Fibroblast of lung (primary cell): ENCODE measurements at regions not wholly inside any gene's neighbourhood (a gene's known extent, or its start where the extent isn't known, plus 50 kb on each side); places are given as distances from the start of the nearest gene placed in this dataset.

Source experiments
- CTCF ChIP-seq, 2 donors: IDR thresholded peaks in 1 of 2; conservative IDR thresholded peaks in 1 of 2; 1 replicate in 1 of 2; 2 replicates in 1 of 2; pipeline ENCODE4 v1.5.1; 2011 to 2012; ENCODE audit warnings: low read length in 2 of 2, control low read depth in 1 of 2, inconsistent platforms in 1 of 2, low read depth in 1 of 2, mild to moderate bottlenecking in 1 of 2
- EZH2 ChIP-seq: IDR thresholded peaks from 2 replicates; pipeline ENCODE4 v1.5.1; 2012; ENCODE audit warnings: low read length, control low read depth, mild to moderate bottlenecking; ENCODE audit errors: missing control alignments

GRCh38 chr1:90864681-90865080 is 147.6 kb upstream of the BARHL2 start:
- no peak for TF ChIP-seq CTCF (conservative IDR thresholded peaks at IDR 0.05 in 1 of 2, IDR thresholded peaks at IDR 0.05 in 1 of 2; ENCODE audit: low read depth in 1 of 2, low read length in 2 of 2)
- TF ChIP-seq EZH2: no peak
